Common myeloid progenitor, CD34-positive (primary cell): ENCODE measurements at regions not wholly inside any gene's neighbourhood (a gene's known extent, or its start where the extent isn't known, plus 50 kb on each side); places are given as distances from the start of the nearest gene placed in this dataset.

Source experiments
- CTCF ChIA-PET: fragments of 350-600 bp; sonication (Branson Sonifier 250); formaldehyde crosslinking; loops from one replicate; lab custom pipeline; 2021; ENCODE audit warnings: antibody characterized with exemption; lab: Charles Lee
- POLR2A ChIA-PET: fragments of 350-600 bp; sonication (Branson Sonifier 250); formaldehyde crosslinking; loops from one replicate; lab custom pipeline; 2021; ENCODE audit warnings: antibody characterized with exemption; lab: Charles Lee
- DNase-seq, 3 donors: peaks; one replicate each; pipeline versions ENCODE4 v3.0.0 to v3.0.0-alpha.2; 2013
- H3K27ac ChIP-seq, 2 experiments: 1 replicate in 1 of 2; 2 replicates in 1 of 2; pipeline ENCODE4 v1.7.0; 2013; ENCODE audit warnings: inconsistent platforms in 2 of 2, low read length in 2 of 2, mild to moderate bottlenecking in 2 of 2, low read depth in 1 of 2, moderate library complexity in 1 of 2; ENCODE audit not compliant: severe bottlenecking in 2 of 2, insufficient read depth in 1 of 2, poor library complexity in 1 of 2
- H3K27me3 ChIP-seq, 5 experiments: replicated peaks in 2 of 5; 1 replicate in 3 of 5; 2 replicates in 2 of 5; pipeline versions ENCODE4 v1.6.1 to v1.7.0; 2013; ENCODE audit warnings: low read length in 4 of 5, mild to moderate bottlenecking in 2 of 5, moderate library complexity in 2 of 5, inconsistent platforms in 1 of 5; ENCODE audit not compliant: insufficient read depth in 5 of 5, control insufficient read depth in 4 of 5
- H3K36me3 ChIP-seq, 4 experiments: 1 replicate in 2 of 4; 2 replicates in 2 of 4; pipeline versions ENCODE4 v1.6.1 to v1.7.0; 2013; ENCODE audit warnings: low read length in 3 of 4, control low read depth in 1 of 4, mild to moderate bottlenecking in 1 of 4; ENCODE audit not compliant: control insufficient read depth in 4 of 4, insufficient read depth in 4 of 4
- H3K4me1 ChIP-seq, 4 experiments: 1 replicate in 3 of 4; 2 replicates in 1 of 4; pipeline versions ENCODE4 v1.6.1 to v1.7.1; 2013; ENCODE audit warnings: low read length in 3 of 4, mild to moderate bottlenecking in 3 of 4, control low read depth in 1 of 4, inconsistent platforms in 1 of 4, moderate library complexity in 1 of 4; ENCODE audit not compliant: control insufficient read depth in 4 of 4, insufficient read depth in 4 of 4; ENCODE audit errors: control extremely low read depth in 1 of 4
- H3K4me3 ChIP-seq, 7 experiments: 1 replicate in 4 of 7; 2 replicates in 3 of 7; pipeline versions ENCODE4 v1.5.1 to v1.7.0; 2013; ENCODE audit warnings: mild to moderate bottlenecking in 7 of 7, low read length in 6 of 7, moderate library complexity in 6 of 7, inconsistent platforms in 2 of 7, low read depth in 2 of 7, control low read depth in 1 of 7; ENCODE audit not compliant: insufficient read depth in 4 of 7, control insufficient read depth in 1 of 7; ENCODE audit errors: extremely low read depth in 1 of 7
- H3K9me3 ChIP-seq, 5 experiments: 1 replicate in 4 of 5; 2 replicates in 1 of 5; pipeline versions ENCODE4 v1.6.1 to v1.7.1; 2013; ENCODE audit warnings: low read length in 4 of 5, mild to moderate bottlenecking in 2 of 5, inconsistent platforms in 1 of 5, low read depth in 1 of 5, moderate library complexity in 1 of 5; ENCODE audit not compliant: control insufficient read depth in 4 of 5, insufficient read depth in 2 of 5; ENCODE audit errors: control extremely low read depth in 1 of 5
- WGBS: methylation state at CpG from one replicate; pipeline ENCODE4 v1.1.5; 2013; ENCODE audit not compliant: insufficient coverage; 5-methylcytosine and 5-hydroxymethylcytosine counted together

DNA sequence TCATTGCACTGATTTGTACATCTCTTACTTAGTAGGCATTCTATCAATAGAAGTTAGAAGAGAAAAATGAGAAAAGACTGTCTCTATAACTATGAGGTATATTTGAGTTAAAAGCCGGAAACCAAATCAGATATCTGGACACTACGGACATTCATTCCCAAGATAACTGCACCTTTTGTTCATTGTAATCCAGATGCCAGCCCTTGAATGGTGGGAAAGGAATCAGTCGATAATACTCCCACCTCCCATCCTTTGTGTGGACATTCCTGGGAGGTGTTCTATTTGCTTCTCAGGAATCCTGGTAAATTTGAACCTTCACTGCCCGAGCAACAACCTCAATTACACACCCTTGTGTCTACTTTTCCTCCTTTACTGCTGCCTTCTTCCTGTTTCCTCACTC, 225.2 kb downstream of the CHD9NB start:
- H3K27me3 ChIP-seq, result no peaks in the 10 kb centered on the region
- POLR2A ChIA-PET, result no interaction called here
- no peak overlapping the region for H3K27ac ChIP-seq
- WGBS, result no CpG with 5 or more reads among the region's 4 CpGs
- no peak overlapping the region for H3K4me3 ChIP-seq
- CTCF ChIA-PET, result no interaction called here
- H3K36me3 ChIP-seq, result no peaks in the 10 kb centered on the region
- no peaks in the 10 kb centered on the region for H3K4me1 ChIP-seq
- no peaks in the 10 kb centered on the region for H3K9me3 ChIP-seq
- DNase-seq, result no peak

DNA sequence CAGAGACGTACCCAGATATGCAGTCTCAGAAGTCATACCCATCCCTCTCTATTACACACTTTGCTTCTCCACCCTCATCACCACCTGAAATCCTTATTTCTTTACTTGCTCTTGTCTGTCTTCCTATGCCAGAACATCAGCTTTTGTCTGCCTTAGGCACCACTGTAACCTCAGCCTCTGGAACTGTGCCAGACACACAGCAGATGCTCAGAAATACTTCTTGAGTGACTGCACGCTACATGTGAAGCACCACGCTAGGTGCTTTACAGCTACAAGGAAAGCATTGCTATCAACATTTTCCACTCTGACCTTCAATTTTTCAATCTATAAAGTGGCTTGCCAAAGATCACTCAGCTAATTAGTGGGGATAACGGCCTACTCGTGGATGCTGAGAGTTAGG, 226.8 kb downstream of the CHD9NB start:
- 94% methylated on average over 5 of the region's 5 CpGs for WGBS
- no peak overlapping the region for H3K4me3 ChIP-seq
- no peak overlapping the region for H3K27ac ChIP-seq
- H3K9me3 ChIP-seq, result no peaks in the 10 kb centered on the region
- H3K4me1 ChIP-seq, result no peaks in the 10 kb centered on the region
- no peaks in the 10 kb centered on the region for H3K27me3 ChIP-seq
- POLR2A ChIA-PET, result no interaction called here
- CTCF ChIA-PET, result no interaction called here
- H3K36me3 ChIP-seq, result no peaks in the 10 kb centered on the region
- DNase-seq, result no peak

DNA sequence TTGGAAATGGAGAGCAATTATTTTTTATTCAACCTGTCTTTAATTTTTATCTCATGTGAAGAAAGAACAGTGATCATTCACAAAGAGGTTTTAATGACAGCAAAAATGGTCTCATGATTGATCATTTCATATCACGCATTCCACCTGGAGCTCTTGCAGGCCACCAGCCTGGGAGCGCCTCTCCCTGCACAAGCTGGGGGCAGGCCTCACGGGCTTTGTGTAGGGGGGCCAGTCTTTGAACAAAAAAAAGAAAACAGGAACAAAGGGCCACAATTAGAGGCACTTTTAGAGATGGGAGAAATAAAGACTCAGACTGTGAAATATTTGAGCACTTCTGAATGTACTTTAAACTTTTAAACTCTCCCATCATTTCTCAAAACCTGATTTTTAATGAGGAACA, 232.9 kb downstream of the CHD9NB start:
- WGBS, result 92% methylated on average over 2 of the region's 3 CpGs
- Histone ChIP-seq H3K4me1 (no peaks in the 10 kb centered on the region), H3K27ac (no peak overlapping the region), H3K27me3 (no peaks in the 10 kb centered on the region), H3K4me3 (no peak overlapping the region), H3K9me3 (no peaks in the 10 kb centered on the region), H3K36me3 (no peaks in the 10 kb centered on the region)
- DNase-seq, result no peak
- ChIA-PET CTCF (no interaction called here), POLR2A (no interaction called here)

DNA sequence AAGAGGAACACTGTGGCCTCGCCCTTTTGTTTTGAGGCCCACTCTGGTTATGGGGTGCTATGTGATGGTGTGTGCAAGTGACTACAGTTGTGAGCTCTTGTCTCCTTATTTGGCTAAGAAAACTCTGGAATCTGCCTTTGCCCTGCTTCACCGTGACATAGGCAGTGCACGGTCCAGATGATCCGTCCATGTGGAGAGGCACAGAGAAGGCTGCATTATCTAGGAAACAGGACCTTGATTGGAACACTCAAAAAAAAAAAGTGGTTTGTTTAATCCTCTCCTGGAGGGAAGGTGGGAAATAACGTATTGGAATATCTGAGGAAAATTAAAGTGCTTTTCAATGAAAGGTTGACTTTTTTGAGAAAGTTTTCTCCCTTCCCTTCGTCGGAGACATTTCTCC, 233.3 kb downstream of the CHD9NB start:
- 93% methylated on average over 5 of the region's 7 CpGs for WGBS
- Histone ChIP-seq H3K27ac (no peak overlapping the region), H3K9me3 (no peaks in the 10 kb centered on the region), H3K36me3 (no peaks in the 10 kb centered on the region), H3K4me3 (no peak overlapping the region), H3K27me3 (no peaks in the 10 kb centered on the region), H3K4me1 (no peaks in the 10 kb centered on the region)
- ChIA-PET CTCF (no interaction called here), POLR2A (no interaction called here)
- DNase-seq, result no peak

DNA sequence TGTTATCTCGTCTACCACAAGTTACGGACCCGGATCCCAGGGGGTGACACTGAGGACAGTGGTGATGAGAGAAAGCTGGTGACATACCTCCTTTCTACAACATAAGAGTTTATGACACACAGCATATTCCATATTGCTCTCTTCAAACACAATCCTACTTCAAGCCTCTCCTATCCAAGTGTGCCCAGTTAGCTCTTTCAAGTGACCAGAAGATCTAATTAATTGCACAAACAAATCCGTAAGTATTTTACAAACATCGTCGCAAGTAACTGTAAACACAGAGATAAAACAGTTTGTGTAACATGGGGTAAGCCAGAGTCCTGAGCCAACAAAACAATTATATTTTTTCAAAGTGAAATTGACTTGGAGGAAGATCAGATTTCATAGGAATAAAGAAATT, 235.0 kb downstream of the CHD9NB start:
- Histone ChIP-seq H3K27me3 (no peaks in the 10 kb centered on the region), H3K27ac (no peak overlapping the region), H3K4me3 (no peak overlapping the region), H3K36me3 (no peaks in the 10 kb centered on the region), H3K9me3 (no peaks in the 10 kb centered on the region), H3K4me1 (no peaks in the 10 kb centered on the region)
- no peak for DNase-seq
- WGBS, result 100% methylated on average over 2 of the region's 6 CpGs
- POLR2A ChIA-PET, result no interaction called here
- CTCF ChIA-PET, result no interaction called here

DNA sequence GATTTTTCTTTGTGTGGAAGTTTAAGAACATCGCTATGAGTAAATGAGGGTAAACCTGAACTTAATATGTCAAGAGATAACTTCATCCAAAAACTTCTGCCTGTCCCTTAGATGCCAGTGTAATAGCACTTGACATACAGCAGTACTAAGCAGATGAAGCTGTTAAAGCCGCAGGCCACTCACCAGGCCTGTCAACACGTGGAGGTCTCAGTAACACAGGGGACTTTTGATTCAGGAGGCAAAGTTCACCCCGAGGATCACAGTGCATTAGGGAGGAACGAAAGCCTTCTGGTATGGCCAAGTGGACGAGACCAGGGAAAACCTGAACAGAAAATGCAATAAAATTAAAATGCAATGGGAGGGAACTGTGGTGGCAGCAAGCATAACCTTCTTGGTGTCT, 235.7 kb downstream of the CHD9NB start:
- WGBS, result 78% methylated on average over 5 of the region's 6 CpGs
- POLR2A ChIA-PET, result no interaction called here

DNA sequence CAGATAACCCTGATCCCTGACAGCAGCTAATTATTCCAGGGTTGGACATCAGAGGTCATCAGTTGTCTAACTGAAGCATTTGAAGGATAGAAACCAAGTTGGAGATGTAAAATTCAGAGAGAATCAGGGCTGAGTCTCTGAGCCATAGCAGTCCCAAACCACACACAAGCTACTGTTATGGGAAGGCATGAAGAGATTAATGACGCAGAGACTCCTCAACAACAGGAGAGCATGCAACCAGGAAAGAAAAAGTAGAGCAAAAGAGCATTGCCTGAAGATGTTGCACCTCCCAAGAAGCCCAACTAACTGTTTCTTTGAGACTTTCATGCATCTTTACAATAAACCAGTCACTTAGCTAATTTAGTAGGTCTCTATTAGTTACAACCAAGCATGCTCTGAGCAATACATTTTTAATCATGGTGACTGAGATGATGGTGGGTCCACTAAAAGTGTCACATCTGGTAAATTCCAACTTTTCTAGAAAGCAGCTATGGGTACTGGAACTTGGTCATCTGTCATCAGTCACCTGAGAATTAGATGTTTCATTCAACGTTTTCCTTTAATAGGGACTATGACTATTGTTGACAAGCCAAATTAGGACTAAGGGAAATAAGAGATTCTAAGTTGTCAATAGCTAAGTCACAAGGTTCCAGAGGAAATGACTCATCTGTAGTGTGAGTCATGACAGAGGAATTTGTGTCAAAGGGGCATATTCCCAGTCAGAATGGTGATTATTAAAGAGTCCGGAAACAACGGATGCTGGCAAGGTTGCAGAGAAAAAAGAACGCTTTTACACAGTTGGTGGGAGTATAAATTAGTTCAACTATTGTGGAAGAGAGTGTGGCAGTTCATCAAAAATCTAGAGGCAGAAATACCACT, 239.8 kb downstream of the CHD9NB start:
- WGBS, result 100% methylated on average over 1 of the region's 5 CpGs
- H3K36me3 ChIP-seq, result no peaks in the 10 kb centered on the region
- DNase-seq, result no peak
- CTCF ChIA-PET, result no interaction called here
- H3K9me3 ChIP-seq, result no peaks in the 10 kb centered on the region
- no peaks in the 10 kb centered on the region for H3K27me3 ChIP-seq
- no peak overlapping the region for H3K4me3 ChIP-seq
- POLR2A ChIA-PET, result no interaction called here
- no peak overlapping the region for H3K27ac ChIP-seq
- H3K4me1 ChIP-seq, result no peaks in the 10 kb centered on the region

More for the DNA sequence above, 235.7 kb downstream of the CHD9NB start:
- H3K4me3 ChIP-seq, result no peak overlapping the region
- CTCF ChIA-PET, result no interaction called here
- no peaks in the 10 kb centered on the region for H3K9me3 ChIP-seq
- no peak for DNase-seq
- H3K4me1 ChIP-seq, result no peaks in the 10 kb centered on the region
- no peaks in the 10 kb centered on the region for H3K27me3 ChIP-seq
- no peaks in the 10 kb centered on the region for H3K36me3 ChIP-seq
- H3K27ac ChIP-seq, result no peak overlapping the region
